ENCODE measurements at regions not wholly inside any gene's neighbourhood (a gene's known extent, or its start where the extent isn't known, plus 50 kb on each side); places are given as distances from the start of the nearest gene placed in this dataset.
"Not testable (repeated sequence)": the region's sequence is repeated elsewhere in the genome, so short reads cannot be mapped to it uniquely, and the experiment has no call there.

- DNase-seq, result no peak
These were observed 66.2 kb upstream of the SMAD6 start for GRCh38 chr15:66635817-66636216.

- not testable (repeated sequence) for DNase-seq
These were observed 65.0 kb upstream of the SMAD6 start for GRCh38 chr15:66637044-66637443.

GRCh38 chr15:66638377-66638776, 63.7 kb upstream of the SMAD6 start:
- no peak for DNase-seq

GRCh38 chr15:66641485-66642315, 60.3 kb upstream of the SMAD6 start:
- no peak for DNase-seq

- no peak for DNase-seq
These were observed 59.5 kb upstream of the SMAD6 start for GRCh38 chr15:66642514-66642913.

- no peak for DNase-seq
These were observed 59.0 kb upstream of the SMAD6 start for GRCh38 chr15:66643033-66643432.

- DNase-seq, result no peak
These were observed 57.8 kb upstream of the SMAD6 start for GRCh38 chr15:66644000-66644787.

- no peak for DNase-seq
These were observed 57.2 kb upstream of the SMAD6 start for GRCh38 chr15:66644869-66645268.

- no peak for DNase-seq
These were observed 55.7 kb upstream of the SMAD6 start for GRCh38 chr15:66646308-66646707.

GRCh38 chr15:66646799-66647198, 55.2 kb upstream of the SMAD6 start:
- DNase-seq, result no peak

- no peak for DNase-seq
These were observed 54.7 kb upstream of the SMAD6 start for GRCh38 chr15:66647358-66647757.

GRCh38 chr15:66648588-66648987, 53.4 kb upstream of the SMAD6 start:
- no peak for DNase-seq

- DNase-seq, result no peak
These were observed 52.6 kb upstream of the SMAD6 start for GRCh38 chr15:66649235-66649984.

GRCh38 chr15:66650433-66650832, 51.6 kb upstream of the SMAD6 start:
- DNase-seq, result no peak

GRCh38 chr15:66651198-66651597, 50.8 kb upstream of the SMAD6 start:
- no peak for DNase-seq

GRCh38 chr15:66651913-66652642, 50.0 kb upstream of the SMAD6 start:
- DNase-seq, result no peak

Data from NCI-H1417 (cell line).